Tongue (tissue), 1 donor: ENCODE measurements at regions not wholly inside any gene's neighbourhood (a gene's known extent, or its start where the extent isn't known, plus 50 kb on each side); places are given as distances from the start of the nearest gene placed in this dataset.

Source experiments
- DNase-seq: peaks from one replicate; pipeline ENCODE4 v3.0.0-alpha.2; 2015

DNA sequence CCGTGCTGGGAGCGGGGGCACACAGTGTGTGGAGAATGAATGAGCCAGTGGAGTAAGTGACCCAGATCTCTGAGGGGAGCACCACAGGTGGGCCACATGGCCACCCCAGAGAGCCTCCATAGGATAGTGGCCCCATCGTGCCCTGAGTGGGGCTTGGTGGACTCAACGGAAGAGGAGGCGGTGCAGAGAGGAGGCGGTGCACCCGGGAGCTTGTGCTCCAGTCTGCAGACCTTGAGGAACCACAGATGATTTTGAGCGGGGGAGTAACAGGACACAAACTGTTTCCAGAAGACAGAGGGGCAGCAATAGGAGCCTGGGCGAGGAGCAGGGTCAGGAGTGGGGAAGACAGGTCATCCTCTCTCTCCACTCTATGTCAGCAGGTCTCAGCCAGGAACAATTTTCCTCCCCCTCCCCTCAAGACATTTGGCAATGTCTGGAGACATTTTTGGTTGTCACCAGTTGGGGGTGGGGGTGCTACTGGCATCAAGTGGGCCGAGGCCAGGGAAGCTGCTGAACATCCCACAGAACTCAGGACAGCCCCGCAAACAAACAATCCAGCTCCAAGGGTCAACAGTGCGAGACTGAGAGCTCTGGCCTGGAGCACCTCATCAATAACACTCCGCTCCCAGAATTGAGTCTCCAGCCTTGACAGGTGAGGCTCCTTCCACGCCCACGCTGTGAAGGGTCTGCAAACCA, 182.2 kb downstream of the USP12 start:
- no peak for DNase-seq

- DNase-seq: no peak
Measured at GRCh38 chr13:26988059-26988769, 183.4 kb downstream of the USP12 start.

DNA sequence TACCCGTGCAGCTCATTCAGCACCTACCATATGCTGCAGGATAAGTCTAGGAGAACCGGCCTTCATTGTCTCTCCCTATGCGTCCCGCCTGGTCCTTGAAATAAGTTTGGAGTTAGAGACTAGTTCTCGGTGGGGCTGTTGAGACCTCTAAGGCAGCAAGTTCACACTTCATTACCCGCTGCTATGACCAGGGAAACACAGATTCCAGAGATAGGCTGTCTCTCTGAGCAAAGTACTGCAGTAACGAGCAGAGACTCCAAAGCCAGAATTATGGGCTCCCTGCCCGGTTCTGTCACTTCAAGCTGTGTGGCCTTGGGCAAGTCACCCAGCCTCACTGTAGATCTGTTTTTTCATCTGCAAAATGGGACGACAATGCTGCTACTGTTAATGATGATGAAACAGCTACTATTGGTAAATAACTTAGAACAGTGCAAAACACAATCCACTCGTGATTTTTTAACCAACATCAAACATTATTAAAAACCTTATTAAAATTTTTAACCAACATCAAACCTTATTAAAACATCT, 184.1 kb downstream of the USP12 start:
- DNase-seq: no peak

DNA sequence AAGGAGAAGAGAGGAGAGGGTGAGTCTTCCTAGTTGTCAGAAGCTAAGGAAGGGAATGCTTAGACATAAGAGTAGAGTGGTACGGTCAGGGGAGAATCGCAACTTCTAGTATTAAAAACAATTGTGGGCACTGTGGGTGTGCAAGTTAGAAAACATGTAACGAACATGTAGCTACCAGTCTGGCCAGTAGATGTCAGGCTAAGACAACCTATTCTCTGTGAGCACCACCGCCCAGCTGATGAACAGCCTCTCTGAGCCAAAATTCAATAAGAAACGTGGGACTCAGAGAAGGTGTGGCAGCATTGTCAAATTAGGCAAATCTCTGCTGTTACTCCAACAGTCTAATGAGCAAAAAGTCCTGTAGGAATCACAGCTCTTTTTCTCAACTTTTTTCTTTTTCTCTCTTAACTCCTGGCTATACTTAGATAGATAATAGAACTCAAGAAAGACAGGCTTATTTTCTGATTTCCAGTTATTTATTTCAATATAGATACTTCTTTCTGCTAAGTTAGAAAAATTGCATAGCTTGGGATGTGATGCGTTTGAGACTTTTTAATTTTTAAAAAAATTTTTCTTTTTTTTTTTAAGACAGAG, 186.2 kb downstream of the USP12 start:
- DNase-seq: peak; percentile 91

DNA sequence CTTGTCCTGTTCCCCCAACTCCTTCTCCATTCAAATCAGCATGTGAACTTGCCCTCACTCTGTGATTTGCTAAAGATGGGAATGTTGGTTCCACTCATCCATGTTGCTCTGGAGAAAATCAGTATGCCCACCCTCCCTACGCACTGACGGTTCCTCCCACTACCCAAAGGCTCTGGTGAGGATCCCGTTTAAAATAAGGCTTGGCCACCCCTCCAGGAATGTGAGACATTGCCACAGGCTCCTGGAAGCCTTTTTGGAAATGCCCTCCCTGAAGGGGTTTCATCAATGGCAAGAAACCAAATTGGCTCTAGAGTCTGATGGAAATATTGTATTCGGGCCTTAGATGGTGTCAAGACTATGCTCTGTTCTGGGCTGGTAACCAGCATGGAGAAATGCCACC, 187.3 kb downstream of the USP12 start:
- no peak for DNase-seq

- no peak for DNase-seq
Measured at GRCh38 chr13:26983543-26984320, 187.9 kb downstream of the USP12 start.

GRCh38 chr13:26980099-26981031, 191.2 kb downstream of the USP12 start:
- DNase-seq: no peak

DNA sequence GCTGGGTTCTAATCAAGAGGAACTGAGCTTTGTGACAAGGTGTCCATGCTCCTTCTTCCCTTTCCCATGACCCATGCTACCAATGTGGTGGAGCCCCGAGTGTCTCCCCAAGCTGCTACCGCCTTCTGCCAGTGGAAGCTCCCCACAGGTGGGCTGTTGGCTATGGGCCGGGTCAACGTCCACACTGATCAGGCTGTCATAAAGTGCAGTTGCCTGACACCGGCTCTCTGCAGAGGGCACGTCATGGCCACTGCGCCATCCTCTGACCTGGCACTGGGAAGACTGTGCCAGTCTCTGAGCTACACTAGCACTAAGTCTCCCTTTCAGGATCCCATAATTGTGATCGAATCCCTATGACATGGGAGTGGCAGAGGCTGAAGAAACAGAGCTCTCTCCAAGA, 192.3 kb downstream of the USP12 start:
- no peak for DNase-seq

- no peak for DNase-seq
Measured at GRCh38 chr13:26978081-26978860, 193.3 kb downstream of the USP12 start.

- DNase-seq: no peak
Measured at GRCh38 chr13:26977541-26977940, 194.1 kb downstream of the USP12 start.

GRCh38 chr13:26976313-26976712, 195.3 kb downstream of the USP12 start:
- no peak for DNase-seq

- DNase-seq: no peak
Measured at GRCh38 chr13:26973946-26974345, 197.7 kb downstream of the USP12 start.

GRCh38 chr13:26973295-26973694, 198.3 kb downstream of the USP12 start:
- no peak for DNase-seq

DNA sequence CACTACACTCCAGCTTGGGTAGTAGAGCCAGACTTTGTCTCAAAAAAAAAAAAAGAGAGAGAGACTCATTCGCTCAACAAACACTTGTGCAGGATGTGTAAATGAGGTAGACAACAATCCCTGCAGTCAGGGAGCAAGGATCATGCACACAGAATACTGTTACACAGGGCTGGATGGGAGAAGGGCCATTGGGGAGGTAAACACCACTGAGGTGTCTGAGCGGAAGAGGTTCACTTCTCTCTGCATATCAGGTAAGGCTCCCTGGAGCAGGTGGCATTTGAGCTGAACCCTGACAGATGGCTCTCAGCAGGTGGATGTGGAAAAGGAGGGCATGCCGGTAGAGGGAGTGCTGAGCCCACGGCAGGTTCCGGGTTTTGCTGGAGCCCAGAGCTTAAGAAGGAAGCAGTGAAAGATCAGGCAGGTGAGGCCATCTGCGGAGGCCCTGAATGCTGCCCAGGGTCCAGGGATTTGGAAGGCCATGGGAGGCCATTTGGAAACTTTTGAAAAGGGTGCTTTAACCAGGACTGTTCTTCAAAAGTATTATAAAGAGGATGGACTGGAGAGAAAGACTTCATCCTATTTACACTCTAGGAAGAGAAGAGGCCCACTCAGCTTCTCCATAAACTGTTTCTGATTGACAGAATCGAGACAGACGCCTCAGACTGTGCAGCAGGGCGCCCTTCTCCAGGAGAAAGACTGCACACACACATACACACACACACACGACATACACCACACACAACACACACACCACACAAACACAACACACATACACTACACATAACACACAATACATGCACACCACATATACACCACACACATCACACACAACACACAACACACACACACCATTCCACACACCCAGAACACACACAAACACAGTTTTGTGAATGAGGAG, 199.4 kb downstream of the USP12 start:
- DNase-seq: no peak

DNA sequence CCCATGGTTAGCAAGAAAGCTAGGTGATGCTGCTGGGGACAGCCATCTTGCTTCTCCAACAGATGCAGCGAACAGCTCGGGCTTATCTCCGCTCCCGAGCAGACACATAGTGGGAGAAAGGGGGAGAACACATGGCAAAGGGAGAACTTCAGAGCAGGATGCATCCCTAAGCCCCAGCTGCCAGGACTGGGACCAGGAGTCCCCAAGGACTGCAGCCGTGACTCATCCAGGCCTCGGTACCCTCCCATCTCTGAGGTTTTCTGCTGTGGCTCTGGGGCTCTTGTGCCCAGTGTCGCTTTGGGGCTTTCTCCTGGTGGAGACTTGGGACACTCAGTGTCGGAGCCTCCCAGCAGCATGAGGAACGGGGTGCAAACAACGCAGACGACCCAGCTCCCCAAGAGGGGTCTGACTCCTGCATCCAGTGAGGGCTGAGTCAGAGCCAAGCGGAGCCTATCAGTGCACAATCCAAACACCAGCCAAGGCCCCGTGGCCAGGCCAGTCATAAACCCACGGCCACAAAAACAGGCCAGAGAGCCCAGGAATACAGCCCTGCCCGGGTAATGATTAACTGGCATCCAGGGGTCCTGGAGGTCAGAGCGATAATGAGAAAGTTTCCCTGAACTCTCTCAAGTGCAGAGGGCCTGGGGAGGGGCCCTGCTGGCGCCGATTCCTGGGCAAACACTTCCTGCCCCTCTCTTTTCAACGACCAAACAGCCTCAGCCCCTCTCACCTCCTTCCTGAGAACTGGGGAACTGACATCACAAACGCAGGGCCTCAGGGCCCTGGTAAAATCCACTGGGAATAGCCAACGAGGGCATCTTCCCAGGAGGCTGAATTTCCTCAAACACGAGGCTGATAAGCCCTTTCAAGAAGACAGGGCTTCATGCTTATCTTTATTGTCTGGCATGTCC, 202.9 kb downstream of the USP12 start:
- DNase-seq: no peak

GRCh38 chr13:26967119-26968038, 204.2 kb downstream of the USP12 start:
- peak; percentile 91 for DNase-seq

GRCh38 chr13:26966701-26967080, 204.9 kb downstream of the USP12 start:
- DNase-seq: no peak
